ENCODE measurements at regions not wholly inside any gene's neighbourhood (a gene's known extent, or its start where the extent isn't known, plus 50 kb on each side); places are given as distances from the start of the nearest gene placed in this dataset.

DNA sequence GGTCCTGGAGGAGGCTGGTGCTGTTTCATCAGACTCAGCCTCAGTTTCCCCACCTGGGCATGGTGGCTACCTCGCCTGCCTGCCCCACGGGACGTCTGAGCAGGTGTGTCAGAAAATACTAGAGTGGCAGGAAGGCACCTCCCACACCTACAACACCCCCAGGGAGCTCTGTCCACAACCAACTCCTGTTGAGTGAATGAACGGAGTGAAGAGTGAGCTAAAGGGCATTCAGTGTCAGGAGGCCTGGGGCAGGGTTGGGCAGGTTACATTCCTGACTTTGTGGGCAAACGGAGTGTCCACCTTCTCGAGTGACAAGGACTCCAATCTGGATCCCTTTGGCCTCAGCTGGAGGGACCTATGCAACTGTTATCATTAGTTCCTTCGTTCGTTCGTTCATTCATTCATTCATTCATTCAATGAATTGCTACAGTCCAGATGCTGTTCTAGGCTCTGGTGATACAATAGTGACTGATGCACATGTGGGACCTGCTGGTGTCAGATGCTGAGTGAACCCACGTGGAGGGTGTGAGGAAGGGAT lies 195.2 kb downstream of the CTTN start:
- CTCF ChIA-PET = no interaction called here
- Mint-ChIP-seq H3K36me3 (ENCODE audit: insufficient read depth, unreplicated experiment) (no peaks in the 10 kb centered on the region), H3K27me3 (ENCODE audit: unreplicated experiment) (no peaks in the 10 kb centered on the region), H3K4me3 (ENCODE audit: low read depth, unreplicated experiment) (no peak overlapping the region), H3K27ac (ENCODE audit: unreplicated experiment) (no peak overlapping the region), H3K4me1 (ENCODE audit: low read depth, unreplicated experiment) (no peaks in the 10 kb centered on the region), H3K9me3 (ENCODE audit: low read depth, unreplicated experiment) (peaks cover 2% of the 10 kb centered on the region)
- TF ChIP-seq CTCF (IDR thresholded peaks at IDR 0.05; ENCODE audit: unreplicated experiment) = no peak
- no peak for DNase-seq
- no TSS peak for BruUV-seq (replicated peaks)
- intact Hi-C loops (cut with micrococcal nuclease; ENCODE audit: unreplicated experiment) = no loop called here

- no TSS peak for BruUV-seq (replicated peaks)
- Mint-ChIP-seq H3K9me3 (ENCODE audit: low read depth, unreplicated experiment) (peaks cover 2% of the 10 kb centered on the region), H3K4me3 (ENCODE audit: low read depth, unreplicated experiment) (no peak overlapping the region), H3K36me3 (ENCODE audit: insufficient read depth, unreplicated experiment) (no peaks in the 10 kb centered on the region), H3K27ac (ENCODE audit: unreplicated experiment) (no peak overlapping the region), H3K4me1 (ENCODE audit: low read depth, unreplicated experiment) (no peaks in the 10 kb centered on the region), H3K27me3 (ENCODE audit: unreplicated experiment) (no peaks in the 10 kb centered on the region)
- DNase-seq = no peak
- TF ChIP-seq CTCF (IDR thresholded peaks at IDR 0.05; ENCODE audit: unreplicated experiment) = no peak
- CTCF ChIA-PET = no interaction called here
- intact Hi-C loops (cut with micrococcal nuclease; ENCODE audit: unreplicated experiment) = no loop called here
Observed at GRCh38 chr11:70594031-70594430, 195.7 kb downstream of the CTTN start.

DNA sequence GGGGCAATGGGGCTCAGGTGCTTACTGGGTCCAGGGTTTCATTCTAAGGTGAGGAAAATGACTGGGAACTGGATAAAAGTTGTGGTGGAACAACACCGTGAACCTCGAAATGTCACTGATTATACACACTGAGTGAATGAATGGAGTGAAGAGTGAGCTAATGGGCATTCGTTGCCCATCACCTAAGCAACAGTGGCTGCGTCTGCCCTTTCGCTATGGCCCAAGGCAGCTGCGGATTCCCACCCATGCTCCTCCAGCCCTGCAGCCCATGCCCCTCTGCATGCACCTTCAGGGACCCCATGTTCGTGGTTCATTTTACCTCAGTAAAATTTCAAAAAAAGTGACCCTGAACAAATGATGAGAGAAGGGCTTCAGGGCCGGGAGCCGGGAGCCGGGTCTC lies 196.3 kb downstream of the CTTN start:
- H3K27me3 Mint-ChIP-seq (ENCODE audit: unreplicated experiment) = no peaks in the 10 kb centered on the region
- no peak overlapping the region for H3K27ac Mint-ChIP-seq (ENCODE audit: unreplicated experiment)
- intact Hi-C loops (cut with micrococcal nuclease; ENCODE audit: unreplicated experiment) = no loop called here
- H3K4me1 Mint-ChIP-seq (ENCODE audit: low read depth, unreplicated experiment) = no peaks in the 10 kb centered on the region
- peaks cover under 1% of the 10 kb centered on the region for H3K9me3 Mint-ChIP-seq (ENCODE audit: low read depth, unreplicated experiment)
- no peak overlapping the region for H3K4me3 Mint-ChIP-seq (ENCODE audit: low read depth, unreplicated experiment)
- no peaks in the 10 kb centered on the region for H3K36me3 Mint-ChIP-seq (ENCODE audit: insufficient read depth, unreplicated experiment)
- TF ChIP-seq CTCF (IDR thresholded peaks at IDR 0.05; ENCODE audit: unreplicated experiment) = no peak
- no peak for DNase-seq
- CTCF ChIA-PET = no interaction called here
- BruUV-seq (replicated peaks) = no TSS peak

- BruUV-seq (replicated peaks) = no TSS peak
- intact Hi-C loops (cut with micrococcal nuclease; ENCODE audit: unreplicated experiment) = no loop called here
- Mint-ChIP-seq H3K36me3 (ENCODE audit: insufficient read depth, unreplicated experiment) (no peaks in the 10 kb centered on the region), H3K27ac (ENCODE audit: unreplicated experiment) (no peak overlapping the region), H3K4me1 (ENCODE audit: low read depth, unreplicated experiment) (no peaks in the 10 kb centered on the region), H3K27me3 (ENCODE audit: unreplicated experiment) (no peaks in the 10 kb centered on the region), H3K9me3 (ENCODE audit: low read depth, unreplicated experiment) (no peaks in the 10 kb centered on the region), H3K4me3 (ENCODE audit: low read depth, unreplicated experiment) (no peak overlapping the region)
- CTCF ChIA-PET = no interaction called here
- no peak for DNase-seq
- no peak for TF ChIP-seq CTCF (IDR thresholded peaks at IDR 0.05; ENCODE audit: unreplicated experiment)
Observed at GRCh38 chr11:70595016-70595415, 196.7 kb downstream of the CTTN start.

All from Calu3 (cell line).